Femur (tissue), 1 donor: ENCODE measurements at regions not wholly inside any gene's neighbourhood (a gene's known extent, or its start where the extent isn't known, plus 50 kb on each side); places are given as distances from the start of the nearest gene placed in this dataset.

ENCODE experiments used
- DNase-seq: peaks from one replicate; pipeline ENCODE4 v3.0.0-alpha.2; 2017

DNA sequence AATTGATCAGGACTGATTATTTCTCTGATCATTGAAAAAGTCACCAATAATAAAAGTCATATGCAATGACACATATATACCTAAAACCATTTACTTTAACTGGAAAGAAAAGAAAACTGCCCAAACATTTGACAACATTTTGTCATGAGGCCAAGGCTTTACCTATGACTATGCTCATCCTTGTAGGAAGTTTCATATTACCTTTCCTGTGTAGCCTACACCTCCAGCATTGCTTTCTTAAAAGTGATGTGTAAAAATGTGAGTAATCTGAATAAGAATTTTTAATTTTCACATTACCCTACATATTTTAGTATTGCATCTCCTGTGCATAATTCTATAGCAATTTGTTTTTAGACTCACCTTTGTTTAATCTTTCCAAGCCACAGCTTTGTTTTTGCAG is 419.8 kb upstream of the FIGN start:
- DNase-seq, result no peak

DNA sequence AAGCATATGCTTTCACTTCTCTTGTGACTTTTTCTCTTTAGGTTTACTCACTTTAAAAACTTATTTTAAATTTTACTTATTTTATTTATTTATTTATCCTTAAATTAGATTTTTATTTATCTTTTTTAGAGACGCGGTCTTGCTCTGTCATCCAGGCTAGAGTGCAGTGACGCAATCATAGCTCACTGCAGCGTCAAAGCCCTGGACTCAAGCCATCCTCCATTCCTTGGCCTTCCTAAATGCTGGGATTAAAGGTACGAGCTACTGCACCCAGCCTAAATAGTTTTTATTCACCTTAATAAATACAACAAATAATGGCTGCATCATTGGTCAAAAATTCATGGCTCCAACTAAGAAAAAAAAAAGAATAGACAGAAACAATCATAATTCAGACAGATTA is 415.7 kb upstream of the FIGN start:
- DNase-seq, result no peak

DNA sequence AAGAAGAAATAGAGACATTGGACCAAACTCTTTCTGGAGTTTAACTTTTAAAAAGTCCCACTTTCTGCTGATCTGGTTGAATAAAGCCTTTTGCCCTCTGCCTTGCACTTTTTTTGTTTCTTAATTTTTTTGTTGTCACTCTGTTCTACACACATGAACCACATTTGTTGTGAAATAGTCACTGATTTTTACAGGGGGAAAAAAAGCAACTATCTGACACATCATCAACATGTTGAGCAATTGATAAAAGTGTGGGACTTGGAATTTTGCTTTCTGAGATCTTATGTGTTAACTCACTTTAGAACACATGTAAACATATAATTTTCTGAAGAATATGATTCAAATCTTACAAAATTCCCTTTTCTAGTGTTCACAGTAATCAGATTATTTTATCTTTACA is 414.8 kb upstream of the FIGN start:
- no peak for DNase-seq

GRCh38 chr2:164146441-164146840 is 410.6 kb upstream of the FIGN start:
- no peak for DNase-seq

- no peak for DNase-seq
These were observed 409.5 kb upstream of the FIGN start for GRCh38 chr2:164145093-164145987.

DNA sequence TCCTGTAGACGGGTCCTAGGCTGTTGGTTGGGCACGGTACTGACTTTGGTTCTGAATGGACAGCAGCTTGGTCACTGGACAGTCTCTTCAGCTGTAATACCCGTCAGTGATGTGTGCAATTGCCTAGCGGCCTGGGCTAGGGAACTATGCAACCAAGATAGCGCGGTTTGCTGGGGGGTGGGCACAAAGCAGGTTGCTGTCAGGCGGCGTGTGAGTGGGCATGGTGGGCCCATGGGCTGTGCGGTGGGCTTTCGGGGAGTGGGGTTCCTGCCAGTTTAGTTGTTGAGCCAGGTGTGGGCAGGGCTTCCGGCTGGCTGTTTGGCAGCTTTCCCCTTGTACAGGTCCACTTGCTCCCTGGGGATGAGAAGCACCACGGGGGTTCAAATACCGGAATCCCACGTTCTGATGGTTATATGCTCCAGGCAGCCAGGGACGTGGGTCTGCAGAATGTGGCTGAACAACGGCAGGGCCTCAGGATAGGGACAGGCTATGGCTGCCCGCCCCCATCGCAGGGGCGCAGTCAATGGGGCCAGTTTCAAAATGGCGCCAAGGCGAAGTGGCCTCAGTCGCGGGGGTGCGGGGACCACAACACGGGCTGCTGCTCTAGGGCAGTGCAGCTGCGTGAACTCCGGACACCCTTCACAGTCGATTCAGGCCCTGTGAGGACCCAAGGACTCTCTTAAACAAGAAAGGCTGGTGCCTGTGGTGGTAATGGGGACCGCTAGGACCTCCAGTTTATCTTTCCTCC is 407.5 kb upstream of the FIGN start:
- no peak for DNase-seq

GRCh38 chr2:164142755-164143154 is 406.9 kb upstream of the FIGN start:
- DNase-seq, result no peak

DNA sequence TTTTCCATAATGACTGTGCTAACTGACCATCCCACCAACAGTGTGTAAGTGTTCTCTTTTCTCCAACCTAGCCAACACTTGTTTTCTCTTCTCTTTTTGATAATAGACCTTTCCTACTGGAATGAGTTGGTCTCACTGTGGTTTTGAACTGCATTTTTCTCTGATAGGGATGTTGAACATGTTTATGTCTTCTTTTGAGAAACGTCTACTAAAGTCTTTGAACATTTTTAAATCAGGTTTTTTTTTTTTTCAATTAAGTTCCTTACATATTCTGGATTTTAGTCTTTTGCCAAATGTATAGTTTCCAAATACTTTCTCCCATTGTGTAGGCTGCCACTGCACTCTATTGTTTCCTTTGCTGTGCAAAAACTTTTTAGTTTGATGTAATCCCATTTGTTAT is 405.5 kb upstream of the FIGN start:
- DNase-seq, result no peak

- no peak for DNase-seq
These were observed 402.9 kb upstream of the FIGN start for GRCh38 chr2:164138750-164139149.

GRCh38 chr2:164134336-164134735 is 398.5 kb upstream of the FIGN start:
- DNase-seq, result no peak

DNA sequence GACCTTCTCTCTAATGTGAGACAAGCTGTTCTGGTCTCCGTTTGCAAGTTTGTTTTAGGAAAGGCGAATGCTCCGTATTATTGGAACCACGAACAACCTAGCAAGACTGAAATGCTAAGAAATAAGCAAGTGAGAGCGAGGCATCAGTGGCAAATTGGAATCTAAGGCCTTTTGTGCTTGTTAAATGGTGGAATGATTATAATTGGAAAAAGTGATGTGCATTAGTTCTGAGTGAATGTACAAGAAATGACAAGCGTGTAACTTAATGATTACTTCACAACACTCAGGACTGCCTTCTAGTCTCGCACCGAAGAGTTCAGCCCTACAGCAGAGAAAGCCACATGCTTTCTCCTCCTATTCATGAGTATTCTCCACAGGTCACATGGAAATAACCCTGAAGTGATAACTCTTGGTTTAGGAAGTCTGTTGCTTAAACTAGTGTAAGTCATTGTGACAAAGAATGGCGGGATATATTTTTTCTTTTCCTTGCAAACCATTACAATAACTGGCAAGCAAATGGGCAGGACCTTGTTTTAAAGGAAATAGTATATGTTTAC is 392.2 kb upstream of the FIGN start:
- no peak for DNase-seq

DNA sequence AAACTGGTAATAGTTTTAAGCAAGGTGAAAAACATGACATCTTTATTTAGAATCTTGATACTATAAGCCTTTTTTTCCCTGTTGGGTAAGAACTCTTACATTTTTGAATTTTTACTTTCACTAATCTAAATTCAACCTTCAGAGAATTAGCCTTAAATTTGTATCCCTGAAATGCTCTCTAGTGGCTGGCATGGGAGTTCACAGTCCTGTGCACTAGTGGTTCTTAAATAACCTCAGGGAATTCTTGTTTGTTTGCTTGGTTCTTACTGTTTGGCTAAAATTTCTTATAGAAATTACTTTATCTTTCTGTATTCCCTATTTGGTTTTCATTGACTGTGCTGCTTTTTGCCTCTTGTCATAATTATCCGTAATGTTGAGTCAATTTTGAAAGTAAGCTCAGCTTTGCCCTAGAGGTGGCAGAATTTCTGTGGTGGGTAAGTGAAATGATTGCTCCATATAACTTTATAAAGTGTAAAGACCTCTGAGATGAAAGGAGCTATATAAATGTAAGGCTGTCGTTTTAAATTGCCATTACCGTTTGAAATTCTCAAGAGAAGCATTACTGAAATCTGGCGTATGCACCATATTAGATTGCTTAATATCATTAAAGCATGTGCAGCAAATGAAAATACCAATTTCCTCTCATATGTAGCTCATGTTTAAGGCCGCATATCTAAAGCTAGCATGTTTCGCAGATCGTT is 391.3 kb upstream of the FIGN start:
- DNase-seq, result no peak

DNA sequence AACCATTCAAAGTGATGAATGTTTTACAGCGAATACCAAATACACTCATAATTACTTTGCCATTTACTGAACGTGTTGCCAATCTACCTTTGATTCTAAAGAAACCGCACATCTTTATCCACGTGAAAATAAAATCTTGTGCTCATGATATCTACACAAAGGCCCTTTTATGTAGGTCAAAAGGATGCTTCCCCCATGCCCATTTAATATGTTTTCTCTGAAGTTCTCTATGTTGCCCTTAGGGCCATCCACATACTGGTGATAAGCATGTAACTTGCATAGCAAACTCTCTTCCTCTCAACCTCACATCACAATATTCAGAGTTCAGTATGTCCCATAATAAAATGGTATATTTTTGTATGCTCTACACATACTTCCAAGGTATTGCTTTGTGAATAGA is 380.0 kb upstream of the FIGN start:
- no peak for DNase-seq

GRCh38 chr2:164114937-164115336 is 379.1 kb upstream of the FIGN start:
- no peak for DNase-seq

GRCh38 chr2:164112105-164112504 is 376.3 kb upstream of the FIGN start:
- no peak for DNase-seq

DNA sequence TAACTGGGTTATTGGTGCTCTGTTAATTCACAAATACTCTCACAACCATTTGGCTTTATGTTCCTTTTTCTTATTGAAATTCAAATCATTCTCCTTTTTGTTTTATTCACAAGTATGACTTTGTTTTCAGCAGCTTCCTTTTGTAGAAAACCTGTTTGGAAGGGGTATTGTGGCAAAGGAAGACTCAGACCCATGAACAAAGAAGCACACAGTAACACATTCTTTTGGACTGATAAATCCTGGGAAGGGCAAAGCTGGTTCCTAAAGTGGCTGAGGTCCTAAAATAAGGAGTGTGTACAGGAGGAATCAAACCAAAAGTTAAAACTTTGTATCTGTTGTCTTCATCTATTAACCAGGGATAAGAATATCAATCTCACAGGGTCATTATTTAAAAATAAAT is 374.7 kb upstream of the FIGN start:
- DNase-seq, result no peak

DNA sequence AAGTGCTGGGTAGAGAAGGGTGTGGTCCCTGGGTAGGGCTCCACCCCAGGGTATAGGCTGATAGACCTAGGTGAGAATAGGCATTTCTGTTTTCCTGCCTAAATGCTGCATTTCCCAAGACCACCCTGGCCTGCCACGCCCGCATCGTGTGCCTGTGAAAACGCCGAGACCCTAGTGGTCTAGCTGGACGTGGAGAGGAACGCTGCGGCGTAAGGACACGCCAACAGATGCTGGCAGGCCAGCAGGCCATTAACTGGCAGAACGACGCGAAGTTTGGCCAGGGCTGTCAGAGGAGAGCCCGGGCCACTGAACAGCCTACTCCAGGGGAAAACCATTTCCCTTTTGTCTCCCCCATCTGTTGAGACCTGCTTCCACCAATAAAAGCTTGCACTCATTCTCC is 373.2 kb upstream of the FIGN start:
- no peak for DNase-seq

- no peak for DNase-seq
These were observed 367.5 kb upstream of the FIGN start for GRCh38 chr2:164103271-164103670.

GRCh38 chr2:164102366-164102765 is 366.6 kb upstream of the FIGN start:
- DNase-seq, result no peak

DNA sequence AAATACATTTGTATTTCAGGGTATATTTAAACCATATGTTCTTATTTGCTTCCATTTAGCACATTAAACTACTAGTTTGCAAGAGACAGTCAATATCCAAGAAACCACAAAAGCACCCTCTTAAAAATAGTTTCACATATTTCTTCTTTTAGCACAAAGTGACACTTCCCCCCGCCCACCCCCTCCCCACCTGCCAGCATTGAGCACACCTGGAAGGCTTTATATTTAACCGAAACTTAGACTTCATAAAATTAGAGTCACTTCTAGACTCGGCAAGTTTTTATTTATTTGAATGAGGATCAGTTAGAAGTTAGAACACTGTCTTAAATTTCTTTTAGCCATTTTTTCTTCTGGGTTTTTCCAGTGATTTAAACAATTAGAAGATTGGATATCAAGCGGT is 355.9 kb upstream of the FIGN start:
- no peak for DNase-seq

- DNase-seq, result no peak
These were observed 354.7 kb upstream of the FIGN start for GRCh38 chr2:164090533-164090932.

- no peak for DNase-seq
These were observed 348.3 kb upstream of the FIGN start for GRCh38 chr2:164084066-164084465.

GRCh38 chr2:164080486-164080885 is 344.7 kb upstream of the FIGN start:
- DNase-seq, result no peak
